Nephron progenitor cell (in vitro differentiated cells): ENCODE measurements at regions not wholly inside any gene's neighbourhood (a gene's known extent, or its start where the extent isn't known, plus 50 kb on each side); places are given as distances from the start of the nearest gene placed in this dataset.
A peak's percentile ranks its signal among the peaks of the same experiment; 100 is the strongest.

Experiments used
- DNase-seq: peaks from one replicate; pipeline ENCODE4 v3.0.0; 2021
- H3K27ac Mint-ChIP-seq: 2 replicates; pipeline ENCODE4 v1.8.0; 2021; ENCODE audit warnings: mild to moderate bottlenecking, moderate library complexity, mixed read lengths
- H3K27me3 Mint-ChIP-seq: 2 replicates; pipeline ENCODE4 v1.8.0; 2021; ENCODE audit warnings: mild to moderate bottlenecking, low read depth, mixed read lengths; ENCODE audit not compliant: poor library complexity
- H3K36me3 Mint-ChIP-seq: 2 replicates; pipeline ENCODE4 v1.8.0; 2021; ENCODE audit warnings: low read depth, mixed read lengths
- H3K4me1 Mint-ChIP-seq: 2 replicates; pipeline ENCODE4 v1.8.0; 2021; ENCODE audit warnings: mixed read lengths
- H3K4me3 Mint-ChIP-seq: 2 replicates; pipeline ENCODE4 v1.8.0; 2021; ENCODE audit warnings: mild to moderate bottlenecking, moderate library complexity, mixed read lengths
- H3K9me3 Mint-ChIP-seq: 2 replicates; pipeline ENCODE4 v1.8.0; 2021; ENCODE audit warnings: mild to moderate bottlenecking, moderate library complexity, mixed read lengths
- CTCF ChIP-seq: fragments of 200-600 bp; sonication (generic); IDR thresholded peaks from 2 replicates; pipeline ENCODE4 v1.5.0; 2021; ENCODE audit warnings: antibody characterized with exemption

- no peak overlapping the region for H3K27ac Mint-ChIP-seq
- no peaks in the 10 kb centered on the region for H3K36me3 Mint-ChIP-seq
- peaks cover 29% of the 10 kb centered on the region for H3K27me3 Mint-ChIP-seq
- H3K4me3 Mint-ChIP-seq, result no peak overlapping the region
- peaks cover 25% of the 10 kb centered on the region for H3K4me1 Mint-ChIP-seq
- DNase-seq, result no peak
- TF ChIP-seq CTCF, result no peak
- H3K9me3 Mint-ChIP-seq, result peaks cover 12% of the 10 kb centered on the region
Observed at GRCh38 chr18:46301081-46301480, 196.9 kb downstream of the HAUS1 start.

- H3K4me3 Mint-ChIP-seq, result no peak overlapping the region
- TF ChIP-seq CTCF, result no peak
- peaks cover 4% of the 10 kb centered on the region for H3K36me3 Mint-ChIP-seq
- H3K9me3 Mint-ChIP-seq, result peaks cover 17% of the 10 kb centered on the region
- peaks cover 29% of the 10 kb centered on the region for H3K27me3 Mint-ChIP-seq
- H3K27ac Mint-ChIP-seq, result no peak overlapping the region
- DNase-seq, result no peak
- peaks cover 20% of the 10 kb centered on the region for H3K4me1 Mint-ChIP-seq
Observed at GRCh38 chr18:46301571-46301970, 197.4 kb downstream of the HAUS1 start.

GRCh38 chr18:46302528-46303485, 198.6 kb downstream of the HAUS1 start:
- Mint-ChIP-seq H3K4me3 (peak overlapping the region; percentile 21), H3K36me3 (peaks cover 13% of the 10 kb centered on the region)
- DNase-seq, result no peak

GRCh38 chr18:46310258-46310657, 206.1 kb downstream of the HAUS1 start:
- Mint-ChIP-seq H3K4me1 (peaks cover 4% of the 10 kb centered on the region), H3K4me3 (no peak overlapping the region), H3K36me3 (peaks cover 13% of the 10 kb centered on the region), H3K27ac (no peak overlapping the region), H3K27me3 (peaks cover 21% of the 10 kb centered on the region), H3K9me3 (peaks cover 22% of the 10 kb centered on the region)
- no peak for TF ChIP-seq CTCF
- no peak for DNase-seq

More at GRCh38 chr18:46302528-46303485, 198.6 kb downstream of the HAUS1 start:
- Mint-ChIP-seq H3K27me3 (peaks cover 29% of the 10 kb centered on the region), H3K27ac (no peak overlapping the region), H3K4me1 (peaks cover 14% of the 10 kb centered on the region), H3K9me3 (peaks cover 29% of the 10 kb centered on the region)
- TF ChIP-seq CTCF, result no peak

- H3K27ac Mint-ChIP-seq, result no peak overlapping the region
- peaks cover 13% of the 10 kb centered on the region for H3K36me3 Mint-ChIP-seq
- no peak for TF ChIP-seq CTCF
- H3K9me3 Mint-ChIP-seq, result peaks cover 20% of the 10 kb centered on the region
- H3K27me3 Mint-ChIP-seq, result peaks cover 21% of the 10 kb centered on the region
- no peak for DNase-seq
- H3K4me3 Mint-ChIP-seq, result no peak overlapping the region
- peaks cover 4% of the 10 kb centered on the region for H3K4me1 Mint-ChIP-seq
Observed at GRCh38 chr18:46310675-46311345, 206.6 kb downstream of the HAUS1 start.
